SK-N-SH treated with all-trans-retinoic acid at 6 μM for 48 hours (cell line): ENCODE measurements at regions not wholly inside any gene's neighbourhood (a gene's known extent, or its start where the extent isn't known, plus 50 kb on each side); places are given as distances from the start of the nearest gene placed in this dataset.
"Not testable (repeated sequence)": the region's sequence is repeated elsewhere in the genome, so short reads cannot be mapped to it uniquely, and the experiment has no call there.

ENCODE experiments used
- ATAC-seq: fragments of 200-7000 bp; cut with Tn5 transposase; 3 replicates; pipeline ENCODE4 v1.9.1; 2020; ENCODE audit warnings: mild to moderate bottlenecking, moderate library complexity
- ARNTL ChIP-seq: fragments of 450-650 bp; formaldehyde crosslinking; IDR thresholded peaks from 2 replicates; pipeline ENCODE4 v1.5.0; 2020; ENCODE audit warnings: low read depth, mild to moderate bottlenecking, moderate library complexity, borderline replicate concordance
- BACH2 ChIP-seq: fragments of 250-450 bp; sonication (Bioruptor Pico); IDR thresholded peaks from 2 replicates; pipeline ENCODE4 v1.9.0; 2021; ENCODE audit warnings: mild to moderate bottlenecking, borderline replicate concordance
- CREB5 ChIP-seq: fragments of 250-450 bp; sonication (Bioruptor Pico); IDR thresholded peaks from 2 replicates; pipeline ENCODE4 v1.5.1; 2020; ENCODE audit warnings: low read depth, mild to moderate bottlenecking, moderate library complexity
- CSDC2 ChIP-seq: fragments of 250-450 bp; sonication (Bioruptor Pico); IDR thresholded peaks from 2 replicates; pipeline ENCODE4 v1.5.0; 2020; ENCODE audit warnings: mild to moderate bottlenecking, moderate library complexity
- CSRNP3 ChIP-seq: fragments of 250-450 bp; sonication (Bioruptor Pico); IDR thresholded peaks from 2 replicates; pipeline ENCODE4 v1.5.1; 2021; ENCODE audit warnings: mild to moderate bottlenecking, moderate library complexity
- ESRRG ChIP-seq: fragments of 250-450 bp; sonication (Bioruptor Pico); IDR thresholded peaks from 2 replicates; pipeline ENCODE4 v1.6.1; 2021; ENCODE audit warnings: mild to moderate bottlenecking
- GLIS3 ChIP-seq: fragments of 250-450 bp; sonication (Bioruptor Pico); IDR thresholded peaks from 2 replicates; pipeline ENCODE4 v1.5.0; 2020; ENCODE audit warnings: mild to moderate bottlenecking, moderate library complexity
- ISL1 ChIP-seq: fragments of 250-450 bp; sonication (Bioruptor Pico); IDR thresholded peaks from 2 replicates; pipeline ENCODE4 v2.1.2; 2022; ENCODE audit warnings: mild to moderate bottlenecking, moderate library complexity
- OSR1 ChIP-seq: fragments of 250-450 bp; sonication (Bioruptor Pico); IDR thresholded peaks from 2 replicates; pipeline ENCODE4 v1.8.0; 2022; ENCODE audit warnings: moderate library complexity, mild to moderate bottlenecking, inconsistent platforms
- PATZ1 ChIP-seq: fragments of 250-450 bp; sonication (Bioruptor Pico); IDR thresholded peaks from 2 replicates; pipeline ENCODE4 v1.8.0; 2020; ENCODE audit warnings: mild to moderate bottlenecking, moderate library complexity, borderline replicate concordance
- POU6F1 ChIP-seq: fragments of 250-450 bp; sonication (Bioruptor Pico); IDR thresholded peaks from 2 replicates; pipeline ENCODE4 v1.8.0; 2021; ENCODE audit warnings: low read depth, mild to moderate bottlenecking, moderate library complexity, borderline replicate concordance
- PPARA ChIP-seq: fragments of 250-450 bp; sonication (Bioruptor Pico); IDR thresholded peaks from 2 replicates; pipeline ENCODE4 v1.5.0; 2020; ENCODE audit warnings: mild to moderate bottlenecking, borderline replicate concordance
- RARB ChIP-seq: fragments of 250-450 bp; sonication (Bioruptor Pico); IDR thresholded peaks from 2 replicates; pipeline ENCODE4 v1.8.0; 2021; ENCODE audit warnings: mild to moderate bottlenecking, moderate library complexity
- SNAI2 ChIP-seq: fragments of 250-450 bp; sonication (Bioruptor Pico); IDR thresholded peaks from 2 replicates; pipeline ENCODE4 v1.5.0; 2020; ENCODE audit warnings: mild to moderate bottlenecking, moderate library complexity
- TCF4 ChIP-seq: fragments of 250-450 bp; sonication (Bioruptor Pico); IDR thresholded peaks from 2 replicates; pipeline ENCODE4 v1.8.0; 2021; ENCODE audit warnings: mild to moderate bottlenecking, moderate library complexity, borderline replicate concordance
- TOX ChIP-seq: fragments of 250-450 bp; sonication (Bioruptor Pico); IDR thresholded peaks from 2 replicates; pipeline ENCODE4 v1.8.0; 2021; ENCODE audit warnings: mild to moderate bottlenecking, moderate library complexity, borderline replicate concordance
- TSHZ2 ChIP-seq: fragments of 250-450 bp; sonication (Bioruptor Pico); IDR thresholded peaks from 2 replicates; pipeline ENCODE4 v1.5.0; 2020; ENCODE audit warnings: mild to moderate bottlenecking, moderate library complexity
- ZC3H10 ChIP-seq: fragments of 250-450 bp; sonication (Bioruptor Pico); IDR thresholded peaks from 2 replicates; pipeline ENCODE4 v1.5.1; 2021; ENCODE audit warnings: mild to moderate bottlenecking, moderate library complexity
- ZFP3 ChIP-seq: fragments of 250-450 bp; sonication (Bioruptor Pico); IDR thresholded peaks from 2 replicates; pipeline ENCODE4 v1.5.0; 2020; ENCODE audit warnings: mild to moderate bottlenecking, moderate library complexity
- ZFP30 ChIP-seq: fragments of 450-650 bp; formaldehyde crosslinking; IDR thresholded peaks from 2 replicates; pipeline ENCODE4 v1.5.0; 2022; ENCODE audit warnings: mild to moderate bottlenecking, moderate library complexity
- ZNF565 ChIP-seq: fragments of 450-650 bp; formaldehyde crosslinking; conservative IDR thresholded peaks from 2 replicates; pipeline ENCODE4 v1.5.0; 2020; ENCODE audit warnings: low read depth, mild to moderate bottlenecking, moderate library complexity
- ZNF70 ChIP-seq: fragments of 450-650 bp; formaldehyde crosslinking; IDR thresholded peaks from 2 replicates; pipeline ENCODE4 v1.5.0; 2020; ENCODE audit warnings: mild to moderate bottlenecking, moderate library complexity
- ZNF8 ChIP-seq: fragments of 450-650 bp; formaldehyde crosslinking; IDR thresholded peaks from 2 replicates; pipeline ENCODE4 v1.5.0; 2020; ENCODE audit warnings: mild to moderate bottlenecking, moderate library complexity

GRCh38 chr13:99671746-99672145 is 170.5 kb downstream of the TM9SF2 start:
- no peak for ATAC-seq
- TF ChIP-seq CSRNP3 (CRISPR knock-in tag), result no peak
- TF ChIP-seq ZNF70 (CRISPR knock-in tag), result no peak
- no peak for TF ChIP-seq ISL1
- no peak for TF ChIP-seq ESRRG (CRISPR knock-in tag)
- no peak for TF ChIP-seq TCF4 (CRISPR knock-in tag)
- TF ChIP-seq ZFP30 (CRISPR knock-in tag), result no peak
- TF ChIP-seq GLIS3 (CRISPR knock-in tag), result no peak
- TF ChIP-seq PPARA (CRISPR knock-in tag), result no peak
- no peak for TF ChIP-seq TOX (CRISPR knock-in tag)

GRCh38 chr13:99669096-99669495 is 167.8 kb downstream of the TM9SF2 start:
- not testable (repeated sequence) for ATAC-seq

- no peak for TF ChIP-seq ZFP3 (CRISPR knock-in tag)
- TF ChIP-seq RARB, result no peak
- TF ChIP-seq CSRNP3 (CRISPR knock-in tag), result no peak
- TF ChIP-seq POU6F1 (CRISPR knock-in tag), result no peak
- TF ChIP-seq ZC3H10, result no peak
- TF ChIP-seq ZNF8 (CRISPR knock-in tag), result no peak
- TF ChIP-seq ESRRG (CRISPR knock-in tag), result no peak
- no peak for TF ChIP-seq PATZ1 (CRISPR knock-in tag)
- TF ChIP-seq BACH2 (CRISPR knock-in tag), result no peak
- TF ChIP-seq ZFP30 (CRISPR knock-in tag), result no peak
- TF ChIP-seq PPARA (CRISPR knock-in tag), result no peak
- no peak for TF ChIP-seq TSHZ2 (CRISPR knock-in tag)
- no peak for TF ChIP-seq TOX (CRISPR knock-in tag)
- TF ChIP-seq ZNF70 (CRISPR knock-in tag), result no peak
These were observed 165.0 kb downstream of the TM9SF2 start for GRCh38 chr13:99666146-99666805.

GRCh38 chr13:99665711-99666110 is 164.4 kb downstream of the TM9SF2 start:
- TF ChIP-seq TOX (CRISPR knock-in tag), result no peak
- no peak for TF ChIP-seq ZNF565 (CRISPR knock-in tag)
- no peak for TF ChIP-seq OSR1 (CRISPR knock-in tag)
- TF ChIP-seq BACH2 (CRISPR knock-in tag), result no peak
- no peak for TF ChIP-seq SNAI2 (CRISPR knock-in tag)
- no peak for TF ChIP-seq PATZ1 (CRISPR knock-in tag)
- no peak for TF ChIP-seq CREB5 (CRISPR knock-in tag)
- no peak for TF ChIP-seq ARNTL (CRISPR knock-in tag)
- TF ChIP-seq CSDC2 (CRISPR knock-in tag), result no peak
- TF ChIP-seq ESRRG (CRISPR knock-in tag), result no peak
- no peak for TF ChIP-seq ZFP3 (CRISPR knock-in tag)
- TF ChIP-seq TCF4 (CRISPR knock-in tag), result no peak
- no peak for ATAC-seq

More at GRCh38 chr13:99666146-99666805, 165.0 kb downstream of the TM9SF2 start:
- no peak for ATAC-seq
